Neural progenitor cell (in vitro differentiated cells): ENCODE measurements at regions not wholly inside any gene's neighbourhood (a gene's known extent, or its start where the extent isn't known, plus 50 kb on each side); places are given as distances from the start of the nearest gene placed in this dataset.

Source experiments
- EZH2 ChIP-seq: fragments of 200-600 bp; sonication (generic); IDR thresholded peaks from 2 replicates; pipeline ENCODE4 v1.6.1; 2017; ENCODE audit warnings: antibody characterized with exemption, mild to moderate bottlenecking, moderate library complexity
- TF ChIP-seq, protein P1 (sequence below): fragments of 200-600 bp; sonication (generic); IDR thresholded peaks from 2 replicates; pipeline ENCODE4 v1.5.1; 2017; ENCODE audit warnings: antibody characterized with exemption, mild to moderate bottlenecking

DNA sequence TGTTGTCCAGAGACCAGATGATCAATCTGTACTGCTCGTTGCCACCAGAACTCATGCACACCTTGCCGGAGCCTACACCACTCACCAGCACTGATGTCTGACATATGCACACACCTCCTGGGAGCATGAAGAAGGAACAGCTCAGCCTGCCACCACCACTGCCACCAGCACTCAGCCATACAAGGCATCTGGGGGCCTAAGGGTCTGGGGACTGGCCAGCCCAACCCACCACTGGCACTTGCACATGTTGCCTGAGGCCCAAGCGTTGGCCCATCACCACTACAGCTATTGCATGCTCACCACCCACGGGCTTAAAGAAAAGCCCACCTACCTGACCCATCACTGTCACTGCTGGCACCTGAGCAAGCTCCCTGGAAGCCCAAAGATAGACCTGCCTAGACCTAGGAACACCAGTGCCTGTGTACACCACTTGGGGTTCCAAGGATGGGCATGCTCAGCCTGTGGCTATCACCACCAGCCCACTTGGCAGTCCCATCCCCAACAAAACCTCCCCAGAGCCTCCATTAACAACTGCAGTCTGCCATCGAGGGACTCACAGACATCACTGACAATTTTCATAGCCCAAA is 174.3 kb upstream of the GRID2 start:
- TF ChIP-seq, protein P1, sequence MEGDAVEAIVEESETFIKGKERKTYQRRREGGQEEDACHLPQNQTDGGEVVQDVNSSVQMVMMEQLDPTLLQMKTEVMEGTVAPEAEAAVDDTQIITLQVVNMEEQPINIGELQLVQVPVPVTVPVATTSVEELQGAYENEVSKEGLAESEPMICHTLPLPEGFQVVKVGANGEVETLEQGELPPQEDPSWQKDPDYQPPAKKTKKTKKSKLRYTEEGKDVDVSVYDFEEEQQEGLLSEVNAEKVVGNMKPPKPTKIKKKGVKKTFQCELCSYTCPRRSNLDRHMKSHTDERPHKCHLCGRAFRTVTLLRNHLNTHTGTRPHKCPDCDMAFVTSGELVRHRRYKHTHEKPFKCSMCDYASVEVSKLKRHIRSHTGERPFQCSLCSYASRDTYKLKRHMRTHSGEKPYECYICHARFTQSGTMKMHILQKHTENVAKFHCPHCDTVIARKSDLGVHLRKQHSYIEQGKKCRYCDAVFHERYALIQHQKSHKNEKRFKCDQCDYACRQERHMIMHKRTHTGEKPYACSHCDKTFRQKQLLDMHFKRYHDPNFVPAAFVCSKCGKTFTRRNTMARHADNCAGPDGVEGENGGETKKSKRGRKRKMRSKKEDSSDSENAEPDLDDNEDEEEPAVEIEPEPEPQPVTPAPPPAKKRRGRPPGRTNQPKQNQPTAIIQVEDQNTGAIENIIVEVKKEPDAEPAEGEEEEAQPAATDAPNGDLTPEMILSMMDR, result no peak
- TF ChIP-seq EZH2, result no peak
